GM19397 (cell line): ENCODE measurements at regions not wholly inside any gene's neighbourhood (a gene's known extent, or its start where the extent isn't known, plus 50 kb on each side); places are given as distances from the start of the nearest gene placed in this dataset.

Experiments
- ATAC-seq: cut with Tn5 transposase; IDR thresholded peaks from one replicate; pipeline ENCODE4 v1.9.1; 2021; ENCODE audit warnings: mild to moderate bottlenecking, moderate library complexity; ENCODE audit not compliant: unreplicated experiment

- ATAC-seq: no peak
Measured at GRCh38 chr14:87816416-87816815, 176.6 kb downstream of the GALC start.

GRCh38 chr14:87815121-87815520 lies 177.9 kb downstream of the GALC start:
- ATAC-seq: no peak

GRCh38 chr14:87813686-87814085 lies 179.3 kb downstream of the GALC start:
- ATAC-seq: no peak

- no peak for ATAC-seq
Measured at GRCh38 chr14:87813211-87813610, 179.8 kb downstream of the GALC start.

GRCh38 chr14:87811246-87811645 lies 181.7 kb downstream of the GALC start:
- no peak for ATAC-seq

- no peak for ATAC-seq
Measured at GRCh38 chr14:87810711-87811110, 182.3 kb downstream of the GALC start.

GRCh38 chr14:87809261-87809660 lies 183.7 kb downstream of the GALC start:
- no peak for ATAC-seq

GRCh38 chr14:87805315-87805723 lies 187.7 kb downstream of the GALC start:
- ATAC-seq: no peak

GRCh38 chr14:87800216-87800615 lies 192.8 kb downstream of the GALC start:
- ATAC-seq: no peak

GRCh38 chr14:87799400-87799799 lies 193.6 kb downstream of the GALC start:
- ATAC-seq: no peak

- ATAC-seq: no peak
Measured at GRCh38 chr14:87797001-87797400, 196.0 kb downstream of the GALC start.

- no peak for ATAC-seq
Measured at GRCh38 chr14:87794561-87794960, 198.4 kb downstream of the GALC start.

- ATAC-seq: no peak
Measured at GRCh38 chr14:87785897-87786296, 207.1 kb downstream of the GALC start.

- no peak for ATAC-seq
Measured at GRCh38 chr14:87784386-87784785, 208.6 kb downstream of the GALC start.

- ATAC-seq: no peak
Measured at GRCh38 chr14:87783071-87783470, 209.9 kb downstream of the GALC start.

- no peak for ATAC-seq
Measured at GRCh38 chr14:87772854-87773253, 220.1 kb downstream of the GALC start.

- ATAC-seq: peak; percentile 92
Measured at GRCh38 chr14:87767567-87767901, 225.4 kb downstream of the GALC start.

GRCh38 chr14:87758876-87759275 lies 234.1 kb downstream of the GALC start:
- no peak for ATAC-seq

- peak; percentile 51 for ATAC-seq
Measured at GRCh38 chr14:87756661-87757060, 236.3 kb downstream of the GALC start.

GRCh38 chr14:87754520-87755223 lies 238.3 kb downstream of the GALC start:
- no peak for ATAC-seq

GRCh38 chr14:87748558-87748957 lies 244.4 kb downstream of the GALC start:
- ATAC-seq: no peak

GRCh38 chr14:87745507-87746118 lies 247.4 kb downstream of the GALC start:
- no peak for ATAC-seq
